Fibroblast of lung (primary cell): ENCODE measurements at regions not wholly inside any gene's neighbourhood (a gene's known extent, or its start where the extent isn't known, plus 50 kb on each side); places are given as distances from the start of the nearest gene placed in this dataset.

ENCODE experiments used
- DNase-seq, 2 donors: peaks; one replicate each; pipeline versions ENCODE4 v3.0.0 to v3.0.0-alpha.2; 2010; ENCODE audit warnings: low read depth in 2 of 2
- H2AFZ ChIP-seq: 2 replicates; pipeline ENCODE4 v1.5.1; 2012; ENCODE audit warnings: low read length, control low read depth, inconsistent platforms
- H3K27ac ChIP-seq: 2 replicates; pipeline ENCODE4 v1.5.1; 2011; ENCODE audit warnings: low read length, control low read depth; ENCODE audit not compliant: insufficient read depth
- H3K27me3 ChIP-seq: 2 replicates; pipeline ENCODE4 v1.5.1; 2011; ENCODE audit warnings: mild to moderate bottlenecking, low read length; ENCODE audit not compliant: control insufficient read depth, insufficient read depth
- H3K36me3 ChIP-seq: 2 replicates; pipeline ENCODE4 v1.5.1; 2011; ENCODE audit warnings: low read length; ENCODE audit not compliant: control insufficient read depth, insufficient read depth
- H3K4me1 ChIP-seq: 2 replicates; pipeline ENCODE4 v1.5.1; 2011; ENCODE audit warnings: low read length; ENCODE audit not compliant: control insufficient read depth, insufficient read depth; ENCODE audit errors: extremely low read depth
- H3K4me2 ChIP-seq: 2 replicates; pipeline ENCODE4 v1.5.1; 2011; ENCODE audit warnings: low read length, control low read depth; ENCODE audit not compliant: insufficient read depth; ENCODE audit errors: extremely low read depth
- H3K4me3 ChIP-seq, 4 experiments: fragments of 200-600 bp in 1 of 4; sonication (generic) in 1 of 4; replicated peaks in 1 of 4; 2 replicates each; pipeline ENCODE4 v1.5.1; 2011 to 2016; ENCODE audit warnings: low read length in 4 of 4, low read depth in 3 of 4, mild to moderate bottlenecking in 3 of 4, control low read depth in 2 of 4, inconsistent platforms in 1 of 4, mixed read lengths in 1 of 4; ENCODE audit not compliant: insufficient read depth in 1 of 4; ENCODE audit errors: control extremely low read depth in 1 of 4
- H3K79me2 ChIP-seq: 2 replicates; pipeline ENCODE4 v1.5.1; 2012; ENCODE audit warnings: mild to moderate bottlenecking, low read length, inconsistent platforms; ENCODE audit not compliant: control insufficient read depth, insufficient read depth
- H3K9ac ChIP-seq: 2 replicates; pipeline ENCODE4 v1.5.1; 2011; ENCODE audit warnings: mild to moderate bottlenecking, low read length, control low read depth; ENCODE audit not compliant: insufficient read depth
- H3K9me3 ChIP-seq: 2 replicates; pipeline ENCODE4 v1.5.1; 2012; ENCODE audit warnings: low read depth, low read length; ENCODE audit not compliant: control insufficient read depth, insufficient read depth
- H4K20me1 ChIP-seq: 2 replicates; pipeline ENCODE4 v1.5.1; 2011; ENCODE audit warnings: low read length; ENCODE audit not compliant: control insufficient read depth, insufficient read depth; ENCODE audit errors: extremely low read depth
- CTCF ChIP-seq, 2 donors: IDR thresholded peaks in 1 of 2; conservative IDR thresholded peaks in 1 of 2; 1 replicate in 1 of 2; 2 replicates in 1 of 2; pipeline ENCODE4 v1.5.1; 2011 to 2012; ENCODE audit warnings: low read length in 2 of 2, control low read depth in 1 of 2, inconsistent platforms in 1 of 2, low read depth in 1 of 2, mild to moderate bottlenecking in 1 of 2
- EZH2 ChIP-seq: IDR thresholded peaks from 2 replicates; pipeline ENCODE4 v1.5.1; 2012; ENCODE audit warnings: low read length, control low read depth, mild to moderate bottlenecking; ENCODE audit errors: missing control alignments

- Histone ChIP-seq H3K27ac (no peak overlapping the region), H3K36me3 (no peaks in the 10 kb centered on the region), H3K9me3 (no peaks in the 10 kb centered on the region), H3K4me1 (no peaks in the 10 kb centered on the region), H2AFZ (no peak overlapping the region), H4K20me1 (no peaks in the 10 kb centered on the region), H3K4me2 (no peak overlapping the region), H3K27me3 (no peaks in the 10 kb centered on the region), H3K79me2 (no peaks in the 10 kb centered on the region), H3K9ac (no peak overlapping the region), H3K4me3 (no peak overlapping the region)
- TF ChIP-seq CTCF (conservative IDR thresholded peaks at IDR 0.05 in 1 of 2, IDR thresholded peaks at IDR 0.05 in 1 of 2; ENCODE audit: low read depth in 1 of 2, low read length in 2 of 2): no peak
- no peak for TF ChIP-seq EZH2
- DNase-seq: no peak
Observed at GRCh38 chr6:141593311-141593710, 539.4 kb upstream of the GJE1 start.

DNA sequence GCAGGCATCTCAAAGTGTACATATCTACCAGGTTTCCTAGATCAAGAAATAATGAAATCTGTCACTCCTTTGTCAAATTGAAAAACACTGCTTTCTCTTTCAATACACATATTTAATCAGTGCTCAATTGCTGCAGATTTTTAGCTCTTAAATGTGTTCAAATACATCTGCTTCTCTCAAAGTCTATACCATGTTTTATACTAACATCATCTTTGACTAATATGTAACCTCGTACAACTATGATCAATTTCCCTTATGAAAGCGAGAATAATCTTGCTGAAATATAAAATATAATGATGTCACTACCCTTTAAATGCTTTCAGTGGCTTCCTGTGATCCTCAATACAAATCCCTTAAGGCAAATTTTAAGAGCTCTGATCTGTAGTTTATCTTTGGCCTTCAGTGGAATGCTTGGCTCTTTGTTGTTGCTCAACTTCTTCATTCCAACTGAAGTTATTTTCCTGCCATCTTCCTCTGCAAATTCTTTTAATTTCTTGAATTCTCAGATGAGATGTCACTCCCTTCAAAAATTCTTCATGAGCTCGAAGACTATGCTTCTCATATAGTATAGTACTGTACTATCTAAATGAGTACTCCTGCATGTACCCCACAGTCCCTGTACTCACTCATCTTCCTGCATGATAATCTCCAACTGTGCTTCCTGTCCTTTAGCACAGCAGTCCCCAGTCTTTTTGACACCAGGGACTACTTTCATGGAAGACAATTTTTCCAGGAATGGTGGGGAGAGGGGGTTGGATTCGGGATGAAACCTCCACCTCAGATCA, 545.1 kb upstream of the GJE1 start:
- Histone ChIP-seq H3K36me3 (no peaks in the 10 kb centered on the region), H3K27ac (no peak overlapping the region), H4K20me1 (no peaks in the 10 kb centered on the region), H3K9me3 (no peaks in the 10 kb centered on the region), H3K4me2 (no peak overlapping the region), H3K4me1 (no peaks in the 10 kb centered on the region), H3K79me2 (no peaks in the 10 kb centered on the region), H3K27me3 (no peaks in the 10 kb centered on the region), H3K9ac (no peak overlapping the region), H2AFZ (no peak overlapping the region), H3K4me3 (no peak overlapping the region)
- TF ChIP-seq CTCF (conservative IDR thresholded peaks at IDR 0.05 in 1 of 2, IDR thresholded peaks at IDR 0.05 in 1 of 2; ENCODE audit: low read depth in 1 of 2, low read length in 2 of 2) (no peak), EZH2 (no peak)
- peak; percentile 15 to 77 for DNase-seq

DNA sequence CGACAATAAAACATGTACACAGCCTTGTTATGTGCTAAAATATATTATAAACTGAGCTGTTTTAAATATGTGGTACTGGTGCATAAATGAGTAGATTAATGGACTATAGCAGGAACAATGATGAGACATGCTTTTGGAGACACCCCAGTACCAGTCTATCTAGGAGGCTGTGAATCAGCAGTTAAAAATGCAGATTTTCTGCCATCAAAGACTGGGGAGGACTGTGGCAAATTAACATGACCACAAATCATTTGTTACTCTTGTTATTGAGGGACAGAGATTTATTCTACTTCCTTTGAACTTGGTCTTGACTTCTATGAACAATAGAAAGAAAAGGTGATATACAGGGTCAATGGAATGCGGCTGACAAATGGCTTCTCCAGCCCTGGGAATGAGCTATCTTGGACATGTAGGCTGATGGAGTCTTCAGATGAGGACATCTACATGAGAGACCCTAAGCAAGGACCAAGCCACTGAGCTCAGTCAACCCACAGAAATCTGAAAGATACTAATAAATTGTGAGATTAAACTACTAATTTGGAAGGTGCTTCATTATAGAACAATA, 551.7 kb upstream of the GJE1 start:
- Histone ChIP-seq H3K27ac (no peak overlapping the region), H3K36me3 (no peaks in the 10 kb centered on the region), H3K79me2 (no peaks in the 10 kb centered on the region), H2AFZ (no peak overlapping the region), H3K9me3 (no peaks in the 10 kb centered on the region), H3K9ac (no peak overlapping the region), H3K4me1 (no peaks in the 10 kb centered on the region), H3K4me2 (no peak overlapping the region), H4K20me1 (no peaks in the 10 kb centered on the region), H3K27me3 (no peaks in the 10 kb centered on the region), H3K4me3 (no peak overlapping the region)
- DNase-seq: peak; percentile 20 to 95
- no peak for TF ChIP-seq EZH2
- no peak for TF ChIP-seq CTCF (conservative IDR thresholded peaks at IDR 0.05 in 1 of 2, IDR thresholded peaks at IDR 0.05 in 1 of 2; ENCODE audit: low read depth in 1 of 2, low read length in 2 of 2)
